ENCODE measurements at regions not wholly inside any gene's neighbourhood (a gene's known extent, or its start where the extent isn't known, plus 50 kb on each side); places are given as distances from the start of the nearest gene placed in this dataset.

DNA sequence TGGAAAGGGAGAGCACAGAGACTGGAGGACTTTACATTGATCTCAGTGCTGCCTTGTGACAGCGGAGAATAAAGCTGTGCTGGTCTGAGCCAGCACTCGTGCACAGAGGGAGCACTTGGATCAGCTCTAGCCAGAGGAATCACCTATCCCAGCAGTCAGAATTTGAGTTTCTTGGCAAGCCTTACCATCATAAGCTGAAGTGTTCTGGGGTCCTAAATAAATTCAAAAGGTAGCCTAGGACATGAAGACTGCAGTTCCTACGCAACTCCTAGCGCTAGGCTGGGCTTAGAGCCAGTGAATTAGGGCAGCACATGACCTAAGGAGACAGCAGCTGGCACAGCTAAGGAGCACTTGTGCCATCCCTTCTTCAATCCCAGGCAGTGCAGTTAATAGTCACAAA, 119.5 kb downstream of the HMHB1 start:
- H3K36me3 ChIP-seq (ENCODE audit: insufficient read depth, insufficient read length, low read length), result no peaks in the 10 kb centered on the region
- TF ChIP-seq SUZ12 (IDR thresholded peaks at IDR 0.05; ENCODE audit: extremely low read depth, insufficient read depth, insufficient read length) (no peak), YY1 (IDR thresholded peaks at IDR 0.05; ENCODE audit: insufficient read depth, insufficient read length) (no peak), ZNF274 (IDR thresholded peaks at IDR 0.05; ENCODE audit: low read depth, low read length) (no peak)
- no peaks in the 10 kb centered on the region for H3K9me3 ChIP-seq (ENCODE audit: insufficient read depth, low read length)
- no peak overlapping the region for H3K9ac ChIP-seq (ENCODE audit: insufficient read length, low read depth)
- DNase-seq (ENCODE audit: low read depth, low spot score), result no peak
- no peaks in the 10 kb centered on the region for H3K27me3 ChIP-seq (ENCODE audit: insufficient read depth, insufficient read length)
- H3K4me3 ChIP-seq (ENCODE audit: insufficient read length, low read depth), result no peak overlapping the region
- H3K4me1 ChIP-seq (ENCODE audit: insufficient read depth, insufficient read length), result no peaks in the 10 kb centered on the region

GRCh38 chr5:143931986-143932385, 120.0 kb downstream of the HMHB1 start:
- Histone ChIP-seq H3K36me3 (ENCODE audit: insufficient read depth, insufficient read length, low read length) (no peaks in the 10 kb centered on the region), H3K9ac (ENCODE audit: insufficient read length, low read depth) (no peak overlapping the region), H3K4me3 (ENCODE audit: insufficient read length, low read depth) (no peak overlapping the region), H3K27me3 (ENCODE audit: insufficient read depth, insufficient read length) (no peaks in the 10 kb centered on the region), H3K9me3 (ENCODE audit: insufficient read depth, low read length) (no peaks in the 10 kb centered on the region), H3K4me1 (ENCODE audit: insufficient read depth, insufficient read length) (no peaks in the 10 kb centered on the region)
- TF ChIP-seq SUZ12 (IDR thresholded peaks at IDR 0.05; ENCODE audit: extremely low read depth, insufficient read depth, insufficient read length) (no peak), ZNF274 (IDR thresholded peaks at IDR 0.05; ENCODE audit: low read depth, low read length) (no peak), YY1 (IDR thresholded peaks at IDR 0.05; ENCODE audit: insufficient read depth, insufficient read length) (no peak)
- no peak for DNase-seq (ENCODE audit: low read depth, low spot score)

DNA sequence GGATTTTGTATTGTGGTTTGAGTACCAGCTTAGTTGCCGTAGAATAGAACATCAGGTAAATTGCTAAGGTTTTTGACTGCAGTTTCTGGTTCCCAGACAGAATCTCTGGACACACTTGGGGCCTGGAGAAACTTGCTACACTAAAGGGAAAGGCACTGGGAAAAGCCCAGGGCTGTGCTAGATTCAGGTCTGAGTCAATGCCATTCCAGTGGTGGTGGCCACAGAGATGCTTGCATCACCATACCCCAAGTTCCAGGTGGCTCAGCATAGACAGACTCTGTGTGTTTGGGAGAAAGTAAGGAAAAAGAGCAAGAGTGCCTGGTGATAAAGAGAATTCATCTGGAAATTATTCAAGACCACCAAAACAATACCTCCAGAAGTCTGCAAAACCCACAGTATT, 120.6 kb downstream of the HMHB1 start:
- H3K4me3 ChIP-seq (ENCODE audit: insufficient read length, low read depth), result no peak overlapping the region
- DNase-seq (ENCODE audit: low read depth, low spot score), result no peak
- H3K36me3 ChIP-seq (ENCODE audit: insufficient read depth, insufficient read length, low read length), result no peaks in the 10 kb centered on the region
- H3K4me1 ChIP-seq (ENCODE audit: insufficient read depth, insufficient read length), result no peaks in the 10 kb centered on the region
- no peak for TF ChIP-seq YY1 (IDR thresholded peaks at IDR 0.05; ENCODE audit: insufficient read depth, insufficient read length)
- no peak for TF ChIP-seq SUZ12 (IDR thresholded peaks at IDR 0.05; ENCODE audit: extremely low read depth, insufficient read depth, insufficient read length)
- no peak for TF ChIP-seq ZNF274 (IDR thresholded peaks at IDR 0.05; ENCODE audit: low read depth, low read length)
- H3K9me3 ChIP-seq (ENCODE audit: insufficient read depth, low read length), result no peaks in the 10 kb centered on the region
- H3K27me3 ChIP-seq (ENCODE audit: insufficient read depth, insufficient read length), result no peaks in the 10 kb centered on the region
- no peak overlapping the region for H3K9ac ChIP-seq (ENCODE audit: insufficient read length, low read depth)

DNA sequence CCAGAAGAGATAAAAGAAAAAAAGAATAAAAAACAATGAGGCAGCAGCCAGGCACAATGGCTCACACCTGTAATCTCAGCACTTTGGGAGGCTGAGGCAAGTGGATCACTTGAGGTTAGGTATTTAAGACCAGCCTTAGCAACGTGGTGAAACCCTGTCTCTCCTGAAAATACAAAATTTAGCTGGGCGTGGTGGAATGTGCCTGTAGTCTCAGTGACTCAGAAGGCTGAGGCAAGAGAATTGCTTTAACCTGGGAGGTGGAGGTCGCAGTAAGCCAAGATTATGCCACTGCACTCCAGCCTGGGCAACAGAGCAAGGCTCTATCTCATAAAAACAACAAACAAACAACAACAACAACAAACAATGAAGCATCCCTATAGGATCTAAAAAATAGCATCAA, 121.5 kb downstream of the HMHB1 start:
- H3K27me3 ChIP-seq (ENCODE audit: insufficient read depth, insufficient read length), result no peaks in the 10 kb centered on the region
- no peaks in the 10 kb centered on the region for H3K9me3 ChIP-seq (ENCODE audit: insufficient read depth, low read length)
- H3K9ac ChIP-seq (ENCODE audit: insufficient read length, low read depth), result no peak overlapping the region
- H3K36me3 ChIP-seq (ENCODE audit: insufficient read depth, insufficient read length, low read length), result no peaks in the 10 kb centered on the region
- DNase-seq (ENCODE audit: low read depth, low spot score), result no peak
- no peak overlapping the region for H3K4me3 ChIP-seq (ENCODE audit: insufficient read length, low read depth)
- no peak for TF ChIP-seq YY1 (IDR thresholded peaks at IDR 0.05; ENCODE audit: insufficient read depth, insufficient read length)
- no peak for TF ChIP-seq SUZ12 (IDR thresholded peaks at IDR 0.05; ENCODE audit: extremely low read depth, insufficient read depth, insufficient read length)
- no peak for TF ChIP-seq ZNF274 (IDR thresholded peaks at IDR 0.05; ENCODE audit: low read depth, low read length)
- no peaks in the 10 kb centered on the region for H3K4me1 ChIP-seq (ENCODE audit: insufficient read depth, insufficient read length)

GRCh38 chr5:143934821-143935220, 122.9 kb downstream of the HMHB1 start:
- TF ChIP-seq ZNF274 (IDR thresholded peaks at IDR 0.05; ENCODE audit: low read depth, low read length) (no peak), YY1 (IDR thresholded peaks at IDR 0.05; ENCODE audit: insufficient read depth, insufficient read length) (no peak), SUZ12 (IDR thresholded peaks at IDR 0.05; ENCODE audit: extremely low read depth, insufficient read depth, insufficient read length) (no peak)
- no peak overlapping the region for H3K9ac ChIP-seq (ENCODE audit: insufficient read length, low read depth)
- no peaks in the 10 kb centered on the region for H3K27me3 ChIP-seq (ENCODE audit: insufficient read depth, insufficient read length)
- H3K36me3 ChIP-seq (ENCODE audit: insufficient read depth, insufficient read length, low read length), result no peaks in the 10 kb centered on the region
- no peaks in the 10 kb centered on the region for H3K9me3 ChIP-seq (ENCODE audit: insufficient read depth, low read length)
- DNase-seq (ENCODE audit: low read depth, low spot score), result no peak
- H3K4me1 ChIP-seq (ENCODE audit: insufficient read depth, insufficient read length), result no peaks in the 10 kb centered on the region
- H3K4me3 ChIP-seq (ENCODE audit: insufficient read length, low read depth), result no peak overlapping the region

- Histone ChIP-seq H3K4me1 (ENCODE audit: insufficient read depth, insufficient read length) (no peaks in the 10 kb centered on the region), H3K36me3 (ENCODE audit: insufficient read depth, insufficient read length, low read length) (no peaks in the 10 kb centered on the region), H3K9ac (ENCODE audit: insufficient read length, low read depth) (no peak overlapping the region), H3K9me3 (ENCODE audit: insufficient read depth, low read length) (no peaks in the 10 kb centered on the region; the same call in 1 of the 2 replicates), H3K4me3 (ENCODE audit: insufficient read length, low read depth) (no peak overlapping the region), H3K27me3 (ENCODE audit: insufficient read depth, insufficient read length) (no peaks in the 10 kb centered on the region)
- no peak for DNase-seq (ENCODE audit: low read depth, low spot score)
- no peak for TF ChIP-seq SUZ12 (IDR thresholded peaks at IDR 0.05; ENCODE audit: extremely low read depth, insufficient read depth, insufficient read length)
- no peak for TF ChIP-seq ZNF274 (IDR thresholded peaks at IDR 0.05; ENCODE audit: low read depth, low read length)
Measured at GRCh38 chr5:143938230-143938629, 126.3 kb downstream of the HMHB1 start.

GRCh38 chr5:143946837-143947236, 134.9 kb downstream of the HMHB1 start:
- H3K9me3 ChIP-seq (ENCODE audit: insufficient read depth, low read length), result no peaks in the 10 kb centered on the region; the same call in 1 of the 2 replicates
- no peak overlapping the region for H3K4me3 ChIP-seq (ENCODE audit: insufficient read length, low read depth)
- no peak overlapping the region for H3K9ac ChIP-seq (ENCODE audit: insufficient read length, low read depth)
- no peaks in the 10 kb centered on the region for H3K27me3 ChIP-seq (ENCODE audit: insufficient read depth, insufficient read length)
- no peaks in the 10 kb centered on the region for H3K4me1 ChIP-seq (ENCODE audit: insufficient read depth, insufficient read length)
- no peaks in the 10 kb centered on the region for H3K36me3 ChIP-seq (ENCODE audit: insufficient read depth, insufficient read length, low read length)
- TF ChIP-seq SUZ12 (IDR thresholded peaks at IDR 0.05; ENCODE audit: extremely low read depth, insufficient read depth, insufficient read length), result no peak
- no peak for TF ChIP-seq YY1 (IDR thresholded peaks at IDR 0.05; ENCODE audit: insufficient read depth, insufficient read length)
- no peak for TF ChIP-seq ZNF274 (IDR thresholded peaks at IDR 0.05; ENCODE audit: low read depth, low read length)
- DNase-seq (ENCODE audit: low read depth, low spot score), result no peak

- DNase-seq (ENCODE audit: low read depth, low spot score), result no peak
- H3K4me3 ChIP-seq (ENCODE audit: insufficient read length, low read depth), result no peak overlapping the region
- H3K9ac ChIP-seq (ENCODE audit: insufficient read length, low read depth), result no peak overlapping the region
- no peaks in the 10 kb centered on the region for H3K27me3 ChIP-seq (ENCODE audit: insufficient read depth, insufficient read length)
- no peaks in the 10 kb centered on the region for H3K4me1 ChIP-seq (ENCODE audit: insufficient read depth, insufficient read length)
- no peaks in the 10 kb centered on the region; the same call in 1 of the 2 replicates for H3K9me3 ChIP-seq (ENCODE audit: insufficient read depth, low read length)
- H3K36me3 ChIP-seq (ENCODE audit: insufficient read depth, insufficient read length, low read length), result no peaks in the 10 kb centered on the region
- TF ChIP-seq ZNF274 (IDR thresholded peaks at IDR 0.05; ENCODE audit: low read depth, low read length) (no peak), YY1 (IDR thresholded peaks at IDR 0.05; ENCODE audit: insufficient read depth, insufficient read length) (no peak), SUZ12 (IDR thresholded peaks at IDR 0.05; ENCODE audit: extremely low read depth, insufficient read depth, insufficient read length) (no peak)
Measured at GRCh38 chr5:143947313-143947712, 135.4 kb downstream of the HMHB1 start.
